ENCODE measurements at regions not wholly inside any gene's neighbourhood (a gene's known extent, or its start where the extent isn't known, plus 50 kb on each side); places are given as distances from the start of the nearest gene placed in this dataset.
"Not testable (repeated sequence)": the region's sequence is repeated elsewhere in the genome, so short reads cannot be mapped to it uniquely, and the experiment has no call there.

DNA sequence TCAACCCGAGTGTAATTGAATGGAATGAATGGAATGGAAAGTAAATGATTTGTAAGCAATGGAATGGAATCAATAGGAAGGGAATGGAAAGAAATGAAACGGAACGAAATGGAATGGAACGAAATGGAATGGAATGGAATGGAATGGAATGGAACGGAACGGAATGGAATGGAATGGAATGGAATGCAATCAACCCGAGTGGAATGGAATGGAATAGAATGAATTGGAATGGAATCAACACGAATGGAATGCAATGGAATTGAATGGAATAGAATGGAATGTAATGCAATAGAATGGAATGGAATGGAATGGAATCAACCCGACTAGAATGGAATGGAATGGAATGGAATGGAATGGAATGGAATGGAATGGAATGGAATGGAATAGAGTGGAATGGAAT lies 1148.7 kb downstream of the RPIA start:
- TF ChIP-seq, protein P1, sequence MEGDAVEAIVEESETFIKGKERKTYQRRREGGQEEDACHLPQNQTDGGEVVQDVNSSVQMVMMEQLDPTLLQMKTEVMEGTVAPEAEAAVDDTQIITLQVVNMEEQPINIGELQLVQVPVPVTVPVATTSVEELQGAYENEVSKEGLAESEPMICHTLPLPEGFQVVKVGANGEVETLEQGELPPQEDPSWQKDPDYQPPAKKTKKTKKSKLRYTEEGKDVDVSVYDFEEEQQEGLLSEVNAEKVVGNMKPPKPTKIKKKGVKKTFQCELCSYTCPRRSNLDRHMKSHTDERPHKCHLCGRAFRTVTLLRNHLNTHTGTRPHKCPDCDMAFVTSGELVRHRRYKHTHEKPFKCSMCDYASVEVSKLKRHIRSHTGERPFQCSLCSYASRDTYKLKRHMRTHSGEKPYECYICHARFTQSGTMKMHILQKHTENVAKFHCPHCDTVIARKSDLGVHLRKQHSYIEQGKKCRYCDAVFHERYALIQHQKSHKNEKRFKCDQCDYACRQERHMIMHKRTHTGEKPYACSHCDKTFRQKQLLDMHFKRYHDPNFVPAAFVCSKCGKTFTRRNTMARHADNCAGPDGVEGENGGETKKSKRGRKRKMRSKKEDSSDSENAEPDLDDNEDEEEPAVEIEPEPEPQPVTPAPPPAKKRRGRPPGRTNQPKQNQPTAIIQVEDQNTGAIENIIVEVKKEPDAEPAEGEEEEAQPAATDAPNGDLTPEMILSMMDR (IDR thresholded peaks at IDR 0.05 in 8 of 11, conservative IDR thresholded peaks at IDR 0.05 in 3 of 11) = not testable (repeated sequence)
- TF ChIP-seq POLR2A (IDR thresholded peaks at IDR 0.05) = not testable (repeated sequence)
